GM21423 (cell line): ENCODE measurements at regions not wholly inside any gene's neighbourhood (a gene's known extent, or its start where the extent isn't known, plus 50 kb on each side); places are given as distances from the start of the nearest gene placed in this dataset.

Experiments used
- ATAC-seq: cut with Tn5 transposase; IDR thresholded peaks from one replicate; pipeline ENCODE4 v1.9.1; 2021; ENCODE audit warnings: mild to moderate bottlenecking, moderate library complexity; ENCODE audit not compliant: unreplicated experiment

DNA sequence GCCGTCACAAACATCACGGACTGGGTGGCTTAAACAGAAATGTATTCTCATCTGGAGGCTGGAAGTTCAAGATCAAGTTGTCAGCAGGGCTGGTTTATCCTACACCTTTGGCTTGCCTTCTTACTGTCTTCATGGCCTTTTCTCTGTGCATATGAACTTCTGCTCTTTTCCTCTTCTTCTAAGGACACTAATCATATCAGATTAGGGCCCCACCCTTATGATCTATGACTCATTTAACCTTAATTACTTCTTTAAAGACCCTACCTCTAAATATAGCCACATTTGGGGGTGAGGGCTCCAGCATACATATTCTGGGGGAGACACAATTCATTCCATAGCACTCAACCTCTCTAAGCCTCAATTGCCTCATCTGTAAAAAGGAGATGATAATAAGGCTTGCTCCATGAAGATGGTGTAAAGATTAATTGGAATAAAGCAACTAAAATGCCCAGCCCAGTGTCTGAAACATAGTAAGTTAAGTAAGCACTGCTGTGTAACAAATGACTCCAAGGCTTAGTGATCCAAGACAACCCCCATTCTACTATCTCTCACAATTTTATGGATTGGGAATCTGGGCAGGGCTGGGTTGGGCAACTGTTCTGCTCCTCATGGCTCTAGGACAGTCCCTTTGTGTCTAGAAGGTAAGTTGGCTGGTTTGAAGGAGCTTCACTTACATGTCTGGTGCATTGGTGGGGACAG, 119.8 kb downstream of the BANF2 start:
- ATAC-seq = no peak

DNA sequence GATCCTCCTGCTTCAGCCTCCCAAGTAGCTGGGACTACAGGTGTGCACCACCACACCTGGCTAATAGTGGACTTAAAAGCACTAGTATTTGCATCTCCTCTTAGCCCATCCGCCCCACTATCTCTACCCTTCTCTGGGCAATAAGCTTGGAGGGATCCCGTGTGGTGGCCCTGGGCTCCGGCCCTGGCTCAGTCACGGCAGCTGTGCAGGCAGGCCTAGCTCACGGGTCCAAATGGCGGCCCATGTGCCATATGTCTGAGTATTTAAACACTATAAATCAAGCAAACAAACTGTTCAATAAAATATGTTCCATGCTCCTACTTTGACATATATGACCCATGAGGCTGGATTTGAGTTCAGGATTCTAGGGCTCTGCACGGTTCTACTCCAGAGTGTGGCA, 118.4 kb downstream of the BANF2 start:
- no peak for ATAC-seq

DNA sequence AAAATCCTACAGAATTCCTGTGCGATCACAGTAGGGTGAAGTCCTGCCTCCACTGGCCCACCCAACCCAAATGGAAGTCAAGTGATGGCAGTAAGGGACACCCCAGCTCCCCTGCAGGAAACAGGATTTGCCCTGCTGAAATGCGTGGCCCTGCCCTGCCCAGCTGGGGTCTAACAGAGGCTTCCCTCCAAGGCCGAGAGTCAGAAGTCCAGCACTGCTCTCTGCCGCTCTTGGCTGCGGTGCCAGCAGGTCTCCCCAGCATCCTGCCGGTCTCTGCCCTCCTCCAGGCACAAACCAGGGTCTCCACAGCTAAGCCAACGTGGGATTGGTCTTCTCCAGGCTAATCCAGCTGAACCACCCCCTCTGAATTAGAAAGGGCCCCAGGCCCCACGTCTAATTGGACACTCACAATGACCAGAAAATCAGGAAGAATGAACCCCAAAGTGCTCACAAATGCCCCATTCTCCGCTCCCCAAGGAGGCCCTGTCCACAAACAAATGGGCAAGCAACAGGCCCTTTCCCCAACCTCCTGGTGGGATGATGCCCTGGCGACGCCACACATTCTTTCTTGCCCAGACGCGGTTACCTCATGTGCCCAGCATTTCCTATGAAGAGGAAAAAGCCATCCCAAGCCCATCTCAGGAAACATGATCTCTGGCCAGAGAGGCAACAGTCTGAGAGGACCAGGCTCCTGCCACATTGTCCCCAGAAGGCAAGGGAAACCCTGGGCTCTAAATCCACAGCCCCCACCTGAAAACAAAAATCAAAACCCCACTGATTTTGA, 117.2 kb downstream of the BANF2 start:
- ATAC-seq = no peak

DNA sequence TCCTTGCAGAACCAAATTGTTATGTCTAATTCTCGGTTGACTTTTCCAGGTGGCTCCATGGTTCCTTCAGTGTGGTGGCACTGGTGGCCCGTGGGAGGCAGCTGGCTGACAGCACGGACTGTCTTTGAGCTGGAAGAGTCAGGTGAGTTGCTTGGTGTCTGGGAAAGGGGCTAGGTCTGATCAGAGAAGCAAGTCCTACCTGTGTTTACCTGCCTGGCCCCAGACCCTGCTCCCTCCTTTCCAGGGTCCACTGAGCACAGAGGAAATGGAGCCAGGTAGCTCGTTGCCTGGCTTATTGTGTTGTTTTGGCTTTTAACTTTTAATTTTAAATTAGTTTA, 111.8 kb downstream of the BANF2 start:
- ATAC-seq = no peak

DNA sequence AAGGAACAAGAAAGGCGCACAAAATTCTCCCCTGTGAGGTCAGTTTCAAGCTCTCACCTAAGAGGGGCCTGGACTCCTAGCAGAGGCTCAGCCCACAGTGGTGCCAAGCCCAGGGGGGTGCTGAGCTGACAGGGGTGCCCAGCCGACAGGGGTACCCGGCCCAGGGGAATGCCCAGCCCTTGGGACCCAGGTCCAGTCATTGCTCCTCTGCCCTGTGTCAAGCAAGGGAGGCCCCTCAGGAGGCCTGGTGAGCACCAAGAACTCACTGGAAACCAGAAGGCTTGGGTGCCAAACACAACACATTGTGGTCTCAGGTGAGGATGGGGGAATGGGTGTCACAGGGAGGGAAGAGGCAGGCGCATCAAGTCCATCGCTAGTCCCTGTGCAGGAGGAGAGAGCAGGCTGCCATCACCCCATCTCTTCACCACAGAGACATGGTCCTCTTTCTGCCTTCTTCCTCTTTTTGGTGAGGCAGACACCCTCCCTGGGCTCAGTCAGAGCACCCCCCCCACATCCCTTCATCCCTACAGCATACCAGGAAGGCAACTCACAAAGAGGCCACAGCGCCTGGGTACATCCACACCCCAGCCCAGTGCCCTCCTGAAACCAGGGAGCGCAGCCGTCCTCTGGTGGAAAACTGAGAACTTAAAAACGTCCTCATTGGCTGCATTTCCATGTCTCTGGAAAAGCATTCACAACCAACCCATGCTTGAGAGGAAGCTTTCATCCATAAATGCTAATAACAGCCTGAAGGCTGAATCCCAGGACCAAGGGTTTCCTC, 111.3 kb downstream of the BANF2 start:
- ATAC-seq = no peak

DNA sequence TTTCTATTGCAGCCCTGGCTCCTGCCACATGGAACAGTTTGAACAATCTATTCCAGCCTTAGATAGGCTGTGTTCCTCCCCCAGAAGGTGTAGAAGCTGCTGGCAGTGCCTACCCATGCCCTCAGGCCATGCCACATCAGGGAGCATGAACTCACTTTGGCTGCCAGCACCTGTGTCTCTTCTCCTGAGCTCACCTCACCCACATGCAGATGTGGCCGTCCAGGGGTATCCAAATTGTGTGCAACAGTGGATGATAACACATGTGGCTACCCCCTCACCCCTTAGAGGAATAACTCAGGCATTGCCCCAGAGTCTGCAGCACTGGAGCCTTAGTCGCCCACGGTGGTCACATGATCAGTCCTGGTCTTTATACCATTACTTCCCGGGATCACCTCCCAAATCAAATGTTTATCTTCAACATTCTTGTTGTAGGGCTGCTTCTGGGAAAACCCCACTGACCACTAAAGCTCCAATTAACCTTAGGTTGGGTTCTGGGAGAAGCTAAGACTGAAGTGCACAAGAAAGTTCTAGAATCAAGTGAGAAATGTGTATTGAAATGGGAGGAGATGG, 110.4 kb downstream of the BANF2 start:
- no peak for ATAC-seq

DNA sequence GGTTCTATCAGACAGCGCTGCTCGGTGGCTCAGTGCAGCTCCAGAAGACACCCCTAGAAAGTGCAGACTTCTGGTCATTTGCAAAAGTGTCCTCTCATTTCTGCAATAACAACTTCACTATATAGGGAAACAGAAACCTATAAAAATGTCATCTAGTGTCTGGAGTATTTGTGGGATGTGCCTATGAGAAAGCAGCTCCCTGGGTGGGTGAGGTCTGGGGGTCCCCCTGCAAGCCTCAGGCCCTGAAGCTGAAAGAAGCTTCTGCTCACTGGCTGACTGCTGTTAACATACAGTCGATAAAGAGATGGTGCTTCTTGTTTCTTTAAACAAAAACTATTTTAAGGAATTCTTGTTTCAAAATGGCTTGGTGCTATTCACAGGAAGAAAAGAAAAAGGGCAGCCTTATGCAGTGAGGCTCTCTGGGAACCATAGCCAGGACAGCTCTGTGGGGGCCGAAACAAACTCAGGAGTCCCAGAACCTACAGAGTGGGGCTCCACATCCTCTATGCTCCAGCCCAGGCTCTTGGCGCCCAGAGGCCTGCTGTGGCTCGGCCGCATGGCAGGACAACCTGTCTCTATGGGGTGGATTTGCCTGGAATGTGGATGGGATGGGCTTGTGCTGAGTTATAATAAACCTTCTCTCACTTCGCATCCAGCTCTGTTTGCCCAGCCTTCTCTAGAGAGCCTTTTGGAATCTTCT, 109.7 kb downstream of the BANF2 start:
- ATAC-seq = no peak

DNA sequence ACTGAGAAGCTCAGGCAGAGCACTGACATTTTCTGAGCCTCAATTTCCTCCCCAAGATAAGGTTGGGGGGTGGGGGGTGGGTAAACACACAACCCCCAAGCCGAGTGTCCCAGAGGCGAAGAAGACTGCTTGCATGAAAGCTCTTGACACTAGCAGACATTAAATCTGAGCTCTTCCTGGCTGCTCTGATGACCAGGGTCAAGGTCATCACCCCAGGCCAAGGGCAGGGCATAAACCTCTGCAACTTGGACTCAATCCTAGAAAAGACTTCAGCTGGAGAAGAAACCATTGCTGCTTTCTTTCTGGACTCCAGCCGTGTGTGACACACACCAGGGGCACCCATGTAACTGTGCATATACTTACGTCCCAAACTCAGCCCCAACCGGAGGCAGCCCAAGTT, 109.0 kb downstream of the BANF2 start:
- no peak for ATAC-seq

DNA sequence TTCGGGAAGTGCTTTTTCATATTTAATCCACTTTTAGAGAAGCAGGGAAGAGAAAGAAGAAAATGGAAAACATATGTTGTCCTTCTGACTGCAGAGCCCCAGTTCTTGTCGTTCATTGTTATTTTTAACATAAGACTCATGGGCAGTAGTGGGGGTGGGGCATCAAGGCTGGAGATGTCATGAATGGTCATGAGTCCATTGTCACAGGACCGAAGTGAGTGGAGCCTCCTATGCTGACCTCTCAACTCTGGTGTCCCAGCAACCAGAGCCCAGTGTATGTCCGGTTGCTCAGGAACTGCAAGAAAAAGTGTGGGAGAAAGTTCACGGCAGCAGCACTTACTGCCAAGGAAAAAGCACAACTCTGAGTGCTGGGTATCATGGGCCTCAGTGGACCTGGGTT, 108.6 kb downstream of the BANF2 start:
- ATAC-seq = no peak

DNA sequence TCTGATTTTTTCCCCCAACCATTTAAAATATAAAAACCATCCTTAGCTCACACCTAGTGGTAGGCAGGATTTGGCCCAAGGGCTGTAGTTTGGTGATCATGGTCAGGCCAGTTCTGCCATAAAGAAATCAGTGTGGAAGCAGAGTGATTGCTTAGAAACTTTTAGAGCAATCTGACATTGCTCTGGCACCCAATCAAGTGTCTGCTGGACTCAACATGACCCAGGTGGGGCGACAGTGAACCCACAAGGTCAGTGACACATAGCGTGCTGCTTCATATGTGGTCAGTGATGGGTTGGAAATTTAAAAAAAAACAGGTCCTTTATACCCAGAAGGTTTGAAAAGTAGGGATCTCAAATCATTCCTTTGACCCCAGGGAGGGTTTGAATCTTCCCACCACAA, 107.9 kb downstream of the BANF2 start:
- no peak for ATAC-seq

DNA sequence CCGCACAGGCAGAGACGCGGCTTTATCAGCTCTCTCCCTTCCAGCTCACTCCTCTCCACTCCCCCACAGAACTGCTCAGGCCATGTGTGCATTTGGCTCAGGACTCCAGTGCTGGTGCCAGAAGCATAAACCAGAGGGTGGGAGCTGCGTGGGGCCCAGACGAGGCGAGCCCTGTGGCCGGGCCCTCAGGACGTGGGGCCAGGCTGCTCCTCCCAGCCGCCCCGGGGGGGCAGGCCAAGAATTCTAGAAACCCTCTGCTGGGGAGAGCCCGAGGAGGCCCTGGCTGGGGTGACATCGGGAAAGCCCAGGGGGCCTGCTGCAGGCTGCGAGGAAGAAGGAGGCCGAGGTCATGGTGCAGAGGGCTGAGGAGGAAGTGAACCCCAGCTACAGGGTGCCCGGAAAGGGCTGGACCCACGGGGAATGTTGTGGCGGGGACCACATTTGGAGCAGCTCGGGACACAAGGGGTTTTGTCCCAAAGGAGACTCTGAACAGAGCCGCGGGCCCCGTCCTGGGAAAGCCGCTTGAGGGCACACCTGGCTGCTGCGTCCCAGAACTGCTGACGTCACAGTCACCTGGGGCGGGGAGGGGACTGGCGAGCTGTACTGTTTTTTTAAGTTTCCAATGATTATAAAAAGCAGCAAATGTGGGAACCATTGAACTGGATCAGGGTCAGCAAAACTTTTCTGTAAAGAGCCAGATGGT, 107.1 kb downstream of the BANF2 start:
- no peak for ATAC-seq

DNA sequence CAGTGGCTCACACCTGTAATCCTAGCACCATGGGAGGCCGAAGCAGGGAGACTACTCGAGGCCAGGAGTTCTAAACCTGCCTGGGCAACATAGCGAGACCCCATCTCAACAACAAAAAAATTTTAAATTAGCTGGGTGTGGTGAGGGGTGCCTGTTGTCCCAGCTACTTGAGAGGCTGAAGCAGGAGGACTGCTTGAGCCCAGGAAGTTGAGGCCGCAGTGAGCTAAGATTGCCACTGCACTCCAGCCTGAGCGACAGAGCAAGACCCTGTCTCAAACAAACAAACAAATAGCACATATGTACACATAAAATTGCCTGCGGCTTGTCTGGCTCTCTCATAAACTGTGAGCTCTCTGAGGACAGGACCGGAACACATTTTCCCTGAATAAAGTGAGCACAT, 106.3 kb downstream of the BANF2 start:
- ATAC-seq = no peak

DNA sequence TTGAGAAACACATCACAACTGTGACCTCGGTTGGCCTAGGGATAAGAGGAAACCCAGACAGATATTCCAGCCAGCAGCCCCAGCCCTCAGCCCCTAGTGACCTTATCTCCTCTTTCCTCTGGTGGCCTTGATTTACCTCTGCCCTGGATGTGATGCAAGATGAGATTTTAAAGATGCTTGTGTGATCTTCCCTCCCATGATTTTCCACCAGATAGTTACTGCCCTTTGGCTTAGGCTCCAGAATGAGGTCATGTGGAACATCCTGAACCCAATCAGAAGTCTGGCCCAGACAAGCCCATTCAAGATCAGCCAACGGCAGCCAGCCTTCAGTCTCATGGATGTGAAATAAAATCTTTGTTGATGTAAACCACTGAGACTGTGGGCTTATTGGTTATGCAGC, 104.0 kb downstream of the BANF2 start:
- no peak for ATAC-seq

DNA sequence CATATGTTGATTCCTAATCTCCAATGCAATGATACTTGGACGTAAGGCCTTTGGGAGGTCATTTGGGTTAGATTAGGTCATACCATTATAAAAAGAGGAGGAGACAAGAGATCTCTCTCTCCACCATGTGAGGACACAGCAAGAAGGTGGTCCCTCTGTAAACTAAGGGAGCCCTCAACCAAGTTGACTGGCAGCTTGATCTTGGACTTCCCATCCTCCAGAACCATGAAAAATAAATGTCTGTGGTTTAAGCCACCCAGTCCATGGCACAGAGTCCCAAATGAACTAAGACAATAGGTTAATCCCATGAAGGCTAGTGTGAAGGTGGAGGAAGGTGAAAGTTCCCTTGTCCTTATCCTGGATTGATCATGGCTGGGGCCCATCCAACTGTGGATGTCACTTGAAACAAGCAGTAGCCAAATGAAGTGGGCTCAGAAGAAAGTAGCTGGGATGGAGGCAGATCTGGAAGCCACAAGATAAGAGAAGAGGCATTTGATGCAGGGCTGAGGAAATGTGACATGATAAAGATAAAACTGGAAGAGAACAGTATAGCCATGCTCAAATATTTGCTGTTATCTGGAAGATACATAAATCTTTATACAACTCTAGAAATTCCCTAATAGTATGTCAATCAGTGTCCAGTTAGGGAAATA, 99.9 kb downstream of the BANF2 start:
- ATAC-seq = no peak

DNA sequence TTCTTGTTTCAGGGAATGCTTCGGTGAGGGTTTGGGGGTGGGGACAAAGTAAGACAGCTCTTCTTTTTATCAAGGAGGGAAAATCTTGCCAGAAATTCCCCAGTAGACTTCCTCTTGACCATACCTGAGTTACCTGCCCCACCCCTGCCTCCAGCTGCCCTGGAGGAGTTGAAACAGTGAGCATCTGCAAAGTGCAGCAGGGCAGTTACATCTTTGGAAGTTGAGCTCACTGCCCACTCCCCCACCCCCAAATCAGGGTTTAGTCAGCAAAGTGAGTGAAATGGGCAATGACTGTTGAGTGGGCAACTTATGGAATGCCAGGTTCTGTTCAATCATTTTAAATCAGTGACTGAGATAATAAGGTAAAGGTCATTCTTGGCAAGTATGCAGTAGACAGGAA, 98.8 kb downstream of the BANF2 start:
- no peak for ATAC-seq

DNA sequence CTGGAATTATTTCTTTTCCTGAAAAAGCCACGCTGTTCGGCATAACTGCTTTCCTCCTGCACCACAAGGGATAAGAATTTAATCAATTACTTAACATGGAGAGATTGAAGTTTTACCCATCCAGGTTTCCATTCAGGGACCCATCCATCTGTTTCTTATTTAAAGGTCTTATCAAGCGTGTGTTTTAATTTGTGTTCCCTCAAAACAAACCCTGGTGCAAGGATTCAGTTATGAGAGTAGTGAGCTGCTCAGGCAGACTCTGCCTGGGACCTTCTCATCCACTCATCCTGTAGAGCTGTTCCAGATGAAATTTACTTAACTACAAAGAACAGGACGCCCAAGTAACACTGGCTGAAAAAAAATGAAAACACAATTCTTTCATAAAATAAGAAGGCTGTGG, 97.8 kb downstream of the BANF2 start:
- ATAC-seq = no peak

DNA sequence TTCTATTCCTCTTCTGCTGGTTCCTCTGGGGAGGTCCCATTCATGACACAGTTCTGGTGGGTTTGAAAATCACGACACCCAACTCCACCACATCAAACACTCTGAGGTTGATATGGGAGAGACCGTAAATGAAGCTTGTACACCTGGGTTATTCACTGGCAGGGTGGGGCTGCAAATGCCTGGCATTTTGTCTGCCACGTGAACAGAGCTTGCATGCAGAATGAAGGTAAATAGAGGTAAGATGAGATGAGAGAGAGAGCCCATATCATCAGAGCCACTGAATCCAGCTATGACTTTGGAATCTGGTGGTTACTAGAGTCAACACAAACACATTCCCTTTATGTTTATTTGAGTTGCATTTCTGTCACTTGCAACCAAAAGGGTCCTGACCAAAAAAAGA, 97.4 kb downstream of the BANF2 start:
- no peak for ATAC-seq

DNA sequence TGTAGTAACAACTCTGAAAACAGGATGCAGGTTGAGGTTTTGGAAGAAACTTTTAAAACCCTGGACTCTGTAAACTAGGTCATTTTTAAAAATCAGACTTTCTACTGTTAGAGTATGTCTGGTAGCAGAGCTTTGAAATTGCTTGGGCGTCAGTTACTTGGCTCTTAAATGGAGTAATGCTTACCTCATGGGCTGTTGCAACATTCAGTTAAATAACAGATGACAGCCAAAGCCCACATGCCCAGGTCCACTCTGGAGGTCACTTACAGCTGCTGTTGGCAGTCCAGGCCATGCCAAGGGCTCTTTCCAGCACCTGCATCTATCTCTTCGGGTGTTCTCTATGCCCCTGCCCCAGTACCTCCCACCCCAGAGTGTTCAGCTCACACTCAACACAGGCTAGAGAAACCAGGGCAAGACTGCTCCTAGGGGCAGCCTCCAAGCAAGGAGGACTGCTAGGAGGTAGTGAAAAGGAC, 96.4 kb downstream of the BANF2 start:
- no peak for ATAC-seq

DNA sequence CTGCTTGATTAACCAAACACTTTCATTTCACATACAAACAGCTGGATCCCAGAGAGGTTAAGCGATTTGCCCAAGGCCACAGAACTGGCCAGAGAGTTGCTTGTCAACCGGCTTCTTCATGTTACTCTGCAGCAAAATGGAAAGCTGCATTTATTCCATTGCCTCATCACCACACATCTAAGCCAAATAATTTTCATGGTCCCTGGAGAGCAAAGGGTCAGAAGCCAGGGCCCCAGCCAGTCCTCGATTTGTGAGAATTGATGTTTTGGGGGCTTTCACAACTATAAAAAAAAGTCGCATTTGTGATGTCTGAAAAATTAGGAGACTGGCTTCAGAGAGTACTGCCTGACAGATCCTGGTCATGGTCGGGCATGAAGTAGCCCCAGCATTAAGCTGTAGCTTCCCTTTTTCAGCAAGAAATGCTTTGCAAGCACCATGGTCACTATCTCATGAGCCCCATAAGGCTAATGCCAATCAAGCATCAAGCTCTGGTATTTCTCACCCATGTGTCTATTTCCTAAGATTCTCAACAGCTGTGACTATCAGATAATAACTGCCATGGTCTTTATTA, 95.8 kb downstream of the BANF2 start:
- ATAC-seq = no peak
